Ascending aorta (tissue), 2 donors: ENCODE measurements at regions not wholly inside any gene's neighbourhood (a gene's known extent, or its start where the extent isn't known, plus 50 kb on each side); places are given as distances from the start of the nearest gene placed in this dataset.

Source experiments
- DNase-seq, 2 donors: peaks; one replicate each; pipeline ENCODE4 v3.0.0-alpha.2; 2019; ENCODE audit warnings: low spot score in 2 of 2
- H3K27ac ChIP-seq, 2 donors: fragments of 200-600 bp; sonication (generic); one replicate each; pipeline ENCODE4 v1.5.1; 2016 to 2017; ENCODE audit warnings: mild to moderate bottlenecking in 1 of 2
- H3K27me3 ChIP-seq: fragments of 200-600 bp; sonication (generic); one replicate; pipeline ENCODE4 v1.5.1; 2017
- H3K36me3 ChIP-seq, 2 donors: fragments of 200-600 bp; sonication (generic); one replicate each; pipeline ENCODE4 v1.5.1; 2016
- H3K4me1 ChIP-seq, 2 donors: fragments of 200-600 bp; sonication (generic); one replicate each; pipeline ENCODE4 v1.5.1; 2016 to 2017; ENCODE audit warnings: mild to moderate bottlenecking in 1 of 2
- H3K4me3 ChIP-seq, 2 donors: fragments of 200-600 bp; sonication (generic); one replicate each; pipeline ENCODE4 v1.5.1; 2016 to 2017; ENCODE audit warnings: mild to moderate bottlenecking in 1 of 2
- H3K9me3 ChIP-seq, 2 donors: fragments of 200-600 bp; sonication (generic); one replicate each; pipeline ENCODE4 v1.5.1; 2016
- intact Hi-C: fragments of 100-400 bp; cut with DNase I; formaldehyde crosslinking; loops from one replicate; pipeline ENCODE4 v1.15.1; 2023
- TF ChIP-seq, protein P1 (sequence below), 3 experiments: fragments of 200-600 bp in 2 of 3; fragments of 450-650 bp in 1 of 3; sonication (generic) in 2 of 3; IDR thresholded peaks; one replicate each; pipeline ENCODE4 v1.5.1; 2016 to 2019; ENCODE audit warnings: antibody characterized with exemption in 3 of 3, mild to moderate bottlenecking in 1 of 3, moderate library complexity in 1 of 3

DNA sequence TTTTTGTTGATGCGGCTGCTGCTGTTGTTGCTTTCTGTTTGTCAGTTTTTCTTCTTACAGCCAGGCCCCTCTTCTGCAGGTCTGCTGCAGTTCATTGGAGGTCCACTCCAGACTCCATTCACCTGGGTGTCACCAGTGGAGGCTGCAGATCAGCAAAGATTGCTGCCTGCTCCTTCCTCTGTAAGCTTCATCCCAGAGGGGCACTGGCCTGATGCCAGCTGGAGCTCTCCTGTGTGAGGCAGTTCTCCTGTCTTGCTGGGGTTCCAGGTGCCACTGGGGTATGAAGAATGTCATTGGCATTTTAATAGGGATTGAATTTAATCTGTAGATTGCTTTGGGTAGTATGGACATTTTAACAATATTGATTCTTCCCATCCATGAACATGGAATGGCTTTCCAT lies 308.5 kb upstream of the MEOX2 start:
- intact Hi-C loops: no loop called here
- Histone ChIP-seq H3K36me3 (no peaks in the 10 kb centered on the region), H3K27me3 (no peaks in the 10 kb centered on the region), H3K9me3 (no peaks in the 10 kb centered on the region), H3K4me1 (no peaks in the 10 kb centered on the region), H3K4me3 (no peak overlapping the region), H3K27ac (no peak overlapping the region)
- TF ChIP-seq, protein P1, sequence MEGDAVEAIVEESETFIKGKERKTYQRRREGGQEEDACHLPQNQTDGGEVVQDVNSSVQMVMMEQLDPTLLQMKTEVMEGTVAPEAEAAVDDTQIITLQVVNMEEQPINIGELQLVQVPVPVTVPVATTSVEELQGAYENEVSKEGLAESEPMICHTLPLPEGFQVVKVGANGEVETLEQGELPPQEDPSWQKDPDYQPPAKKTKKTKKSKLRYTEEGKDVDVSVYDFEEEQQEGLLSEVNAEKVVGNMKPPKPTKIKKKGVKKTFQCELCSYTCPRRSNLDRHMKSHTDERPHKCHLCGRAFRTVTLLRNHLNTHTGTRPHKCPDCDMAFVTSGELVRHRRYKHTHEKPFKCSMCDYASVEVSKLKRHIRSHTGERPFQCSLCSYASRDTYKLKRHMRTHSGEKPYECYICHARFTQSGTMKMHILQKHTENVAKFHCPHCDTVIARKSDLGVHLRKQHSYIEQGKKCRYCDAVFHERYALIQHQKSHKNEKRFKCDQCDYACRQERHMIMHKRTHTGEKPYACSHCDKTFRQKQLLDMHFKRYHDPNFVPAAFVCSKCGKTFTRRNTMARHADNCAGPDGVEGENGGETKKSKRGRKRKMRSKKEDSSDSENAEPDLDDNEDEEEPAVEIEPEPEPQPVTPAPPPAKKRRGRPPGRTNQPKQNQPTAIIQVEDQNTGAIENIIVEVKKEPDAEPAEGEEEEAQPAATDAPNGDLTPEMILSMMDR (IDR thresholded peaks at IDR 0.05): no peak
- no peak for DNase-seq

DNA sequence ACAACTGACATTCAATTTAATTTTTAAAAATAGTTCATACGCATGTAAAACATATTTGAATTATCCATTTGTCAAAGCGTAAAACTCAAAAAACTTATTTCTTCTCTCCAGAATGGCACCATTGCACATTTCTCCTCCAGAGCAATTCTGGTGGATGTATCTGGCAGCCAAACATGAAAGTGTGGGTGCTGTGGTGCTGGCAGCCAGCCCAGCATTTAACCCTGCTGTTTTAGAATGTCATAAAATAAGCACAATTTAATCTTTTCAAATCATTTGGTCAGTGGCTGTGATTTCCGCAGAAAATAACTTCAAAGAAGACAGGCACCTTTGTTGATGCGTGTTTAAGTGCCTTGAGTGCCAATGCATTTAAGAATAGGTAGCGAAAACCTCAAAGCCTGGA lies 302.7 kb upstream of the MEOX2 start:
- TF ChIP-seq, protein P1 (IDR thresholded peaks at IDR 0.05): no peak
- Histone ChIP-seq H3K27ac (no peak overlapping the region), H3K9me3 (no peaks in the 10 kb centered on the region), H3K36me3 (no peaks in the 10 kb centered on the region), H3K4me1 (no peaks in the 10 kb centered on the region), H3K27me3 (no peaks in the 10 kb centered on the region), H3K4me3 (no peak overlapping the region)
- intact Hi-C loops: no loop called here
- DNase-seq: no peak

DNA sequence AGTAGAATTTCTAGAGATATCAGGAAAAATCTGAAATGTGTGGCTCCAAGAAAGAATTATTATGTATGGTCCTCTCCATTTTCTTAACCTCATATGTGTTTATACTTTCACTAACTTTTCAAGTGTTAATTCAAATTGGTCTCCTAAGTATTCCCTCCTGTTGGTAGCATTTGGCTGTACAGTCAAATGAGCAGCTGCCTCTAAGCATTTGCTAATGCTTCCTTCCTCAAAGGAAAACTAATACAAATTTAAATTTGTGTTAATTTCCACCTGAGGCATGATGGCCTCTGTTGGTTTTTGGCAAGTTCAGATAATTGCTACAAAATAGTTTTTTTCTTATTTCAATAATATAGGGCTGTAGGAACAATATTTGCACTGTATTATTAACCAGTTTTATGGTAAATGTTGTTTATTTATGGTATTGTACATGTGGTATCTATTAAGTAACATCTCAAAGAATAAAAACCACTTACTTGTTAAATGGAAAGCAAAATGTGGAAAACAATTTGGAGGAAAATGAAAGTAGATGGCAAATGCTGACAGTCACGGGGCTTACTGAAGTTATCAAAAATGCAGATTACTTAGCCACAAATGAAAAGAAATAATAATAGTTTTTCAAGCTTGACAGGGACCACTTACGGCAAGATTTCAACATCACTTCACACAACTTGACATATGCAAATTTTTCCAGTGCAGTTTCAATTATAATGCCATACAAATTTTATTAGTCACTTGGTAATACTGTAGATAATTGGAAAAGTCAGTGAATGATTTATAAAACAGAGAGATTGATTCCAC lies 299.3 kb upstream of the MEOX2 start:
- intact Hi-C loops: no loop called here
- TF ChIP-seq, protein P1 (IDR thresholded peaks at IDR 0.05): no peak
- Histone ChIP-seq H3K4me3 (no peak overlapping the region), H3K27ac (no peak overlapping the region), H3K9me3 (no peaks in the 10 kb centered on the region), H3K36me3 (no peaks in the 10 kb centered on the region), H3K27me3 (no peaks in the 10 kb centered on the region), H3K4me1 (no peaks in the 10 kb centered on the region)
- no peak for DNase-seq

DNA sequence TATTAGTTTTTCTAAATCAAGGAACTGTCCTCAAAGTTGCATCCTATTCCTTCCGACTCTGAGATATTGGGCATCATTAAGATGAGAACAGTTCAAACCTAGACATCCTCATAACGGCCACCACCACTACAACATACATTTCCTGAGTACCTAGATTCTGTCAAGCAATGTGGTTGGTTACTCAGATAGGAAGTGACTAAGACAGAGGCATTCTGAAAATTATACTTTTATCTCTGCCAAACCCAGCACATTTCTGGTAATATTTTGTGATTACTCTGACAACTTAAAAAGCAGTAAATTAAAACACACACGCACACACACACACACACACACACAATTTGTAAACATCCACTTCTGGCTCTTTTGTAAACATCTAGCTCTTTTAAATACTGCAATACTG lies 291.2 kb upstream of the MEOX2 start:
- no peak for DNase-seq
- no peaks in the 10 kb centered on the region for H3K27me3 ChIP-seq
- no peak overlapping the region for H3K27ac ChIP-seq
- intact Hi-C loops: no loop called here
- H3K9me3 ChIP-seq: no peaks in the 10 kb centered on the region
- TF ChIP-seq, protein P1 (IDR thresholded peaks at IDR 0.05): no peak
- no peak overlapping the region for H3K4me3 ChIP-seq
- H3K4me1 ChIP-seq: no peaks in the 10 kb centered on the region
- H3K36me3 ChIP-seq: no peaks in the 10 kb centered on the region

DNA sequence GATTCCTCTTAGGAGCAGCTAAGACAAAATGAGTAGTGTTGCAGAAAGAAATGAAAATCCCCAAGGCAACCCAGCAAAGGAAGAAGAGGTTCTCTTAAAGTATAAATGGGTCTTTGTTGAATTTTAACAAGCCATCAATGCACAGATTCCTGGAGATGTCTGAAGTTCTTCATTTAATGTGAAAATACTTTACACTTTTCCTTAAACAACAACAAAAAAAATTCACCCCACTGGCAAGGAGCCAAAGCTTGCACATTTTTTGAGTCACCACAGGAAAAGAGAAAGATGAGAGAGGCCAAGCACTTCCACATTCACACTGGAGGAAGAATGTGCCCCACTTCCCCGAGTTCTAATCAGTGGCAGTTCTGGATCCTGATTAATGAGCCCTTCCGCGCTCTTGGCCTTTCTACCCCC lies 286.4 kb upstream of the MEOX2 start:
- DNase-seq: no peak
- intact Hi-C loops: no loop called here
- H3K27me3 ChIP-seq: no peaks in the 10 kb centered on the region
- no peak overlapping the region for H3K27ac ChIP-seq
- no peaks in the 10 kb centered on the region for H3K36me3 ChIP-seq
- H3K4me1 ChIP-seq: no peaks in the 10 kb centered on the region
- H3K4me3 ChIP-seq: no peak overlapping the region
- TF ChIP-seq, protein P1 (IDR thresholded peaks at IDR 0.05): no peak
- no peaks in the 10 kb centered on the region for H3K9me3 ChIP-seq
